Fibroblast of lung (primary cell): ENCODE measurements at regions not wholly inside any gene's neighbourhood (a gene's known extent, or its start where the extent isn't known, plus 50 kb on each side); places are given as distances from the start of the nearest gene placed in this dataset.

ENCODE experiments used
- DNase-seq, 2 donors: peaks; one replicate each; pipeline versions ENCODE4 v3.0.0 to v3.0.0-alpha.2; 2010; ENCODE audit warnings: low read depth in 2 of 2
- H2AFZ ChIP-seq: 2 replicates; pipeline ENCODE4 v1.5.1; 2012; ENCODE audit warnings: low read length, control low read depth, inconsistent platforms
- H3K27ac ChIP-seq: 2 replicates; pipeline ENCODE4 v1.5.1; 2011; ENCODE audit warnings: low read length, control low read depth; ENCODE audit not compliant: insufficient read depth
- H3K27me3 ChIP-seq: 2 replicates; pipeline ENCODE4 v1.5.1; 2011; ENCODE audit warnings: mild to moderate bottlenecking, low read length; ENCODE audit not compliant: control insufficient read depth, insufficient read depth
- H3K36me3 ChIP-seq: 2 replicates; pipeline ENCODE4 v1.5.1; 2011; ENCODE audit warnings: low read length; ENCODE audit not compliant: control insufficient read depth, insufficient read depth
- H3K4me1 ChIP-seq: 2 replicates; pipeline ENCODE4 v1.5.1; 2011; ENCODE audit warnings: low read length; ENCODE audit not compliant: control insufficient read depth, insufficient read depth; ENCODE audit errors: extremely low read depth
- H3K4me2 ChIP-seq: 2 replicates; pipeline ENCODE4 v1.5.1; 2011; ENCODE audit warnings: low read length, control low read depth; ENCODE audit not compliant: insufficient read depth; ENCODE audit errors: extremely low read depth
- H3K4me3 ChIP-seq, 4 experiments: fragments of 200-600 bp in 1 of 4; sonication (generic) in 1 of 4; replicated peaks in 1 of 4; 2 replicates each; pipeline ENCODE4 v1.5.1; 2011 to 2016; ENCODE audit warnings: low read length in 4 of 4, low read depth in 3 of 4, mild to moderate bottlenecking in 3 of 4, control low read depth in 2 of 4, inconsistent platforms in 1 of 4, mixed read lengths in 1 of 4; ENCODE audit not compliant: insufficient read depth in 1 of 4; ENCODE audit errors: control extremely low read depth in 1 of 4
- H3K79me2 ChIP-seq: 2 replicates; pipeline ENCODE4 v1.5.1; 2012; ENCODE audit warnings: mild to moderate bottlenecking, low read length, inconsistent platforms; ENCODE audit not compliant: control insufficient read depth, insufficient read depth
- H3K9ac ChIP-seq: 2 replicates; pipeline ENCODE4 v1.5.1; 2011; ENCODE audit warnings: mild to moderate bottlenecking, low read length, control low read depth; ENCODE audit not compliant: insufficient read depth
- H3K9me3 ChIP-seq: 2 replicates; pipeline ENCODE4 v1.5.1; 2012; ENCODE audit warnings: low read depth, low read length; ENCODE audit not compliant: control insufficient read depth, insufficient read depth
- H4K20me1 ChIP-seq: 2 replicates; pipeline ENCODE4 v1.5.1; 2011; ENCODE audit warnings: low read length; ENCODE audit not compliant: control insufficient read depth, insufficient read depth; ENCODE audit errors: extremely low read depth
- EZH2 ChIP-seq: IDR thresholded peaks from 2 replicates; pipeline ENCODE4 v1.5.1; 2012; ENCODE audit warnings: low read length, control low read depth, mild to moderate bottlenecking; ENCODE audit errors: missing control alignments
- TF ChIP-seq, protein P1 (sequence below), 2 donors: IDR thresholded peaks in 1 of 2; conservative IDR thresholded peaks in 1 of 2; 1 replicate in 1 of 2; 2 replicates in 1 of 2; pipeline ENCODE4 v1.5.1; 2011 to 2012; ENCODE audit warnings: low read length in 2 of 2, control low read depth in 1 of 2, inconsistent platforms in 1 of 2, low read depth in 1 of 2, mild to moderate bottlenecking in 1 of 2

DNA sequence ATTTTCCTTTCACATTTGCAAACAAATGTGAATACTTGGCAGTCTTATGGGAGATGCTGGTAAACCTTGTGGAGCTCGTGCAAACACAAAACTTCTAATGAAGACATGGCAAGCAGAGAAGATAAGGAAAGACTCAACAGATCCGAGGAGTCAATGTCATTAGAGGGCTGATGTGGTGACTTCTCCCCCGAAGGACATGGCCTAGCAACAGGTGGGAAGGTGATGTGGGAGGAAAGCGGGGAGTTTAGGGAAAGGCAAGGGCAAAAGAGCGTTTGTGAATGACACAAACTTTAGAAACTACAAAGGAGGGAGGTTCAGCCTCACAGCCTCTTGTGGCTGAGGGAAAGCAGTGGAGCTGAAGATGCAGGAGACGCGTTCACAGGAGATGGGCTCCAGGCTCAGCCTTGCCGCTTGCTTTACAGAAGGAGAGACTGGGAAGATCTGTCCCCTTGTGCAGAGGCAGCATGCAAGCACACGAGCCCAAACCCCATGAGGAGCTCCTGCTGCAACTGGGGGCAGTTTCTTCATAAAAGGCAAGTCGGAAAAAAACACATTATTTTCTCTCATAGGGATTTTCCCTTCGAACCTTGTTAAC, 86.6 kb downstream of the SOWAHC start:
- no peak for TF ChIP-seq EZH2
- TF ChIP-seq, protein P1, sequence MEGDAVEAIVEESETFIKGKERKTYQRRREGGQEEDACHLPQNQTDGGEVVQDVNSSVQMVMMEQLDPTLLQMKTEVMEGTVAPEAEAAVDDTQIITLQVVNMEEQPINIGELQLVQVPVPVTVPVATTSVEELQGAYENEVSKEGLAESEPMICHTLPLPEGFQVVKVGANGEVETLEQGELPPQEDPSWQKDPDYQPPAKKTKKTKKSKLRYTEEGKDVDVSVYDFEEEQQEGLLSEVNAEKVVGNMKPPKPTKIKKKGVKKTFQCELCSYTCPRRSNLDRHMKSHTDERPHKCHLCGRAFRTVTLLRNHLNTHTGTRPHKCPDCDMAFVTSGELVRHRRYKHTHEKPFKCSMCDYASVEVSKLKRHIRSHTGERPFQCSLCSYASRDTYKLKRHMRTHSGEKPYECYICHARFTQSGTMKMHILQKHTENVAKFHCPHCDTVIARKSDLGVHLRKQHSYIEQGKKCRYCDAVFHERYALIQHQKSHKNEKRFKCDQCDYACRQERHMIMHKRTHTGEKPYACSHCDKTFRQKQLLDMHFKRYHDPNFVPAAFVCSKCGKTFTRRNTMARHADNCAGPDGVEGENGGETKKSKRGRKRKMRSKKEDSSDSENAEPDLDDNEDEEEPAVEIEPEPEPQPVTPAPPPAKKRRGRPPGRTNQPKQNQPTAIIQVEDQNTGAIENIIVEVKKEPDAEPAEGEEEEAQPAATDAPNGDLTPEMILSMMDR (conservative IDR thresholded peaks at IDR 0.05 in 1 of 2, IDR thresholded peaks at IDR 0.05 in 1 of 2; ENCODE audit: low read depth in 1 of 2, low read length in 2 of 2) = no peak
- H3K27ac ChIP-seq = no peak overlapping the region

DNA sequence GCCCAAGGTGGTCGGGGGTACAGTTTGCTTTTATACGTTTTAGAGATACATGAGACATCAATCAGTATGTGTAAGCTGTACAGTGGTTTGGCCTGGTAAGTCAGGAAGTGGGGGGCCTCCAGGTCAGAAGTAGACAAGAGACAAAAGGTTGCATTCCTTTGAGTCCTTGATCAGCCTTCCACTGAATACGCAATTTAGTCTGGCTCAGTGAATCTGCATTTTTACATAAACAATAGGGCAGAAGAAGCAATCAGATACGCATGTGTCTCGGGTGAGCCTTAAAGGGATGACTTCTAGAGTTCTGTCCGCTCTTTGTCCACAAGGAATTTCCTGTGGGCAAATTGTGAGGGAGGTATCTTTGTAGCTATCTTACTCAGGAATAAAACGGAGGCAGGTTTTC, 87.2 kb downstream of the SOWAHC start:
- TF ChIP-seq, protein P1 (conservative IDR thresholded peaks at IDR 0.05 in 1 of 2, IDR thresholded peaks at IDR 0.05 in 1 of 2; ENCODE audit: low read depth in 1 of 2, low read length in 2 of 2) = no peak
- no peak for TF ChIP-seq EZH2
- no peak overlapping the region for H3K4me2 ChIP-seq
- H2AFZ ChIP-seq = no peak overlapping the region
- peak in 1 of 2 donors; percentile 82 for DNase-seq
- no peaks in the 10 kb centered on the region for H3K36me3 ChIP-seq
- H3K27ac ChIP-seq = no peak overlapping the region
- H3K9me3 ChIP-seq = no peaks in the 10 kb centered on the region
- H3K4me3 ChIP-seq = no peak overlapping the region
- no peaks in the 10 kb centered on the region for H4K20me1 ChIP-seq
- no peaks in the 10 kb centered on the region for H3K79me2 ChIP-seq
- H3K4me1 ChIP-seq = peaks cover 3% of the 10 kb centered on the region
- H3K27me3 ChIP-seq = no peaks in the 10 kb centered on the region
- H3K9ac ChIP-seq = no peak overlapping the region

More for the DNA sequence above, 86.6 kb downstream of the SOWAHC start:
- H2AFZ ChIP-seq = no peak overlapping the region
- no peaks in the 10 kb centered on the region for H3K36me3 ChIP-seq
- DNase-seq = peak in 1 of 2 donors; percentile 5
- H3K79me2 ChIP-seq = no peaks in the 10 kb centered on the region
- no peaks in the 10 kb centered on the region for H3K27me3 ChIP-seq
- H3K9ac ChIP-seq = no peak overlapping the region
- H3K4me2 ChIP-seq = no peak overlapping the region
- H3K9me3 ChIP-seq = no peaks in the 10 kb centered on the region
- H3K4me1 ChIP-seq = peaks cover 3% of the 10 kb centered on the region
- H4K20me1 ChIP-seq = no peaks in the 10 kb centered on the region
- H3K4me3 ChIP-seq = no peak overlapping the region

DNA sequence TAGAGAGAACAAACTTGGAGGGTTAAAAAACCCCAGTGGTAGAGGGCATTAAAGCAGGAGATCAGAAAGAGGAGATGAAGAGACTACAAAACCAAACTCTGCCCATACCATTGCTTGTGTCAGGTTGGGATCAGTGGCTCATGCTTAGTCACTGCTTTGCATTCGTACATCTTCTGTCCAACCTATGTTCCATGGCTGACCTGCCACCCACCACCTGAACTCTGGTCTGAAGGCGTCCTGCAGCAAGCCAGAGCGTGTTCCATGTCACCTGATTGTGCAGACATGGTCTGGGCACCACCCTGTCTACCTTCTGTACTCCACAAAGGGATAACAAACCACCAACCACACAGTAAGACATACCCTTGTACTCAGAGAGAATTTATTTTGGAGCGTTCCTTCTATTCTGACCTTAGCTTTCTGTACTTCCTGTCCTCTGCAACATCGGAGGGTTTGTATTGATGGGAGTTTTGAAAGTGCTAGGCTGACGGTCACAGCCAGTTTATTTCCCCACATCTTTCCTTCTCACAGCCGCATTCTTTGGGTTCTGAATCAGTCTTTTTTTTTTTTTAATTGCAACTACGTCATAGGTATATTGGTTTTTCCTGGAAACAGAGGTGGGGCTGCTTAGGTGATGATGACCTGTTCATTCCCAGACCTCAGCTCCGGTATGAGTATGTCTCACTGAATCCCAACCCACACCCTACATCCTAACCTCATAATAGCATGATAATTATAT, 88.3 kb downstream of the SOWAHC start:
- Histone ChIP-seq H3K9ac (no peak overlapping the region), H3K4me3 (no peak overlapping the region)

More for the DNA sequence above, 88.3 kb downstream of the SOWAHC start:
- H3K27me3 ChIP-seq = no peaks in the 10 kb centered on the region
- peak overlapping the region; percentile 37 for H3K27ac ChIP-seq
- TF ChIP-seq EZH2 = no peak
- TF ChIP-seq, protein P1 (conservative IDR thresholded peaks at IDR 0.05 in 1 of 2, IDR thresholded peaks at IDR 0.05 in 1 of 2; ENCODE audit: low read depth in 1 of 2, low read length in 2 of 2) = no peak
- H2AFZ ChIP-seq = no peak overlapping the region
- peaks cover 3% of the 10 kb centered on the region for H3K4me1 ChIP-seq
- no peaks in the 10 kb centered on the region for H3K36me3 ChIP-seq
- H3K4me2 ChIP-seq = peak overlapping the region; percentile 25
- no peaks in the 10 kb centered on the region for H4K20me1 ChIP-seq
- H3K9me3 ChIP-seq = no peaks in the 10 kb centered on the region
- peak; percentile 64 to 93 for DNase-seq
- no peaks in the 10 kb centered on the region for H3K79me2 ChIP-seq
